ENCODE measurements at regions not wholly inside any gene's neighbourhood (a gene's known extent, or its start where the extent isn't known, plus 50 kb on each side); places are given as distances from the start of the nearest gene placed in this dataset.

DNA sequence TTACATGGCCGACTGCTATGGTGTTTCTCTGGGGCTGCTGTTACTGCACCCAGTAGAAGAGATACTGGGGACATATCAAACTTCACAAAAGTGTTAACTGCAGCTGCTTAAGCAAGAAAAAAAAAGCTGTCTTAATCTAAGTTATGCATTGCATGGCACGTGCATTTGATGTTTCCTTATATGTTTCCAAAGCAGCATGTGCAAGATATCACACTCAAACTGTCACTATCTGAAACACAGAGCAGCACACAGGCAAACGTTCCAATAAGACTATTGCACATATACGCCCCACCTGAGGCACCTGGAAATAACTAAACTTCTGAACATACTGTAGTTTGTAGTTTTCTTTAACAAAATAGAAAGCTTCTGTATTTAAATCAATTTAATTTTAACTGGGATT, 671.4 kb upstream of the ADGRL2 start:
- no peak for ATAC-seq

DNA sequence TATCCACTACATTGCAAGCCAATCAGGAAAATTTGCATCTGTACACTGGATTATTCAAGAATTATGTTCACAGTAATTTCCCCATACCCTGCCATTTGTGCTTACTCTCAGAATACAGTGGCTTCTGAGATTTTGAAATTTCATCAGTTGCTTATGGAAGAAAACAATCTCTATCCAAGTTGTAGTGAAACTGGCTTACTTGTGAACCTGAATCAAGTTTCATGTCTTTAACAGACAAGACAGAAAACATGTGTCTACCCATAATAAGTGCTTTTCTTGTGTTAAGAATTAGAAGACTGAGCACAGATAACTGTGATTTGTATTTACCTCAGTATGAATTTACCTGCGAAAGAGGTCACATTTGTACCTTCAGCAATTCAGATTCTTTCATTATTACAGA, 672.7 kb upstream of the ADGRL2 start:
- ATAC-seq, result no peak

DNA sequence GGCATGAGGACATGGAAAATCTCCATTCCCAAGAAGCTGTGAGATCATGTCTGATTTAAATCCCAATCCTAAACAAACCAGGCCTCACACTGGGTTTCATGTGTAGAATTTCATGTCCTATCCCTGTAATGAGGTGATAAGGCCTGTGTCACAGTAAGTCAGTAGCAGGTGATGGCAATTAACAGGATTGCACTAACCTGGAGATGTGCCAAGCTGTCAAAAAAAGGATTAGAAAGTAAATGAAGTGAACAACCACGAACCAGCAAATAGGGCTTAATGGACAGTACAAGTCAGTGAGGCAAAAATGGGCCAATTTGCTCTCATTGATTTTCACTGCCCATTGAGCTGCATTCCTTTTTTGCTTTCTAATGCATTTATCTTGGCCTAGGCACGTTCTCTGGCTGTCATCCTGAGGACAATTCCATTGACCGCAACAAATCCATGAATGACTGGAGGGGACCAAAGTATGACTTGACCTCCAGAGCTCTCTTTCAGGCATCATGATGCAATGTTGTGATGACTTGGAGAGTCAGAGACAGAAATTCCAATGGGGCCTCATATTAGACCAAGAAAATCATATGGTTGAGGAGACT, 673.6 kb upstream of the ADGRL2 start:
- ATAC-seq, result no peak

DNA sequence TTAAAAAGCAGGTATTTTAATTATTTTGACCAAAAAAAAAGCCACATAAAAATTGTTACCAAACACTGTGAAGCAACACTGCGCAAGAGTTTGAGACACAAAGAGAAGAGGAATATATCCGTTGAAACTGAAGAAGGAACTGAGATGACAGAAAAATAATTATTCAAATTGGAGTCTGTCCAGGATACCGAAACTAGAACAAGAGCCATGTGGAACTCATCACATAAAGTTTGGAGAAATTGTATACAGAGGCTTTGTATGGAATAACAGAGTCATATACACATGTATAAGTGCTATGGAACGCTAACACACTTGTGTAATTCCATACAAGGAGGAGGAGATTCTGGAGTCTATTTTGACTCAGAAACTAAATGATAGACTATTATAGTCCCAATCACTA, 675.1 kb upstream of the ADGRL2 start:
- no peak for ATAC-seq

DNA sequence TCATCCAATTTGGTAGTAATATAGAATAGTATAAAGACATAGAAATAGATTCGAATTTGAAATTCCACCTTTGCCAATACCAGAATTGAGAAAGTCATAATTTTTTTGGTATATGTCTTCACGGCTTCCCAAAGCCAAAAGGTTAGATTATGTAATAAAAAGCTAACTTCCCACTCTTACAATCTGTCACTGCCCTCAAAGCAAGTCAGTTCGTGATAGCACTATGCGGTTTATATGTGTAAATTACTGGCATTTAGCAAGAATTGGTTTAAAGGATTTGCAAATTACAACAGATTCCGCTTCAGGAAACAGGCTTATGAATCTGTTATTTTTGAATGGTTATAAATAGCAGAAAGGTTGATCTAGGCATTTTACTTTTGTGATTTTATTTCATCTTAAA, 679.4 kb upstream of the ADGRL2 start:
- no peak for ATAC-seq

DNA sequence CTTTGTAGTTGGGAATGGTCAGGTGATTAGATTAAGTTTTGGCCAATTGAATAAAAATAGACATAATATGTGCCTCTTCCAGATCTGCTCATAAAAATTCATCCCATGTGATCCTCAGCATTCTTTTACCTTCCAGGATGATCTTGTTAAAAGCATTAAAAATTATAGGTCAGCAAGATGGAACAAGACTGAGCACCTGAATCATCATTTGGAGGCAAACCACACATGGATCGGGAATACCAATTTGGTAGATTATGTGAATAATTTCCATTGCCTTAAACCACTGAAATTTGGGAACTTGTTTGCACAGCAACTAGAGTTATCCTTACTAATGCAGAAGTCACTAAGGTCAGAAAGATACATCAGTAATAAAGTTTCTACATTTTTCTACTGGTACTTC, 681.4 kb upstream of the ADGRL2 start:
- no peak for ATAC-seq

DNA sequence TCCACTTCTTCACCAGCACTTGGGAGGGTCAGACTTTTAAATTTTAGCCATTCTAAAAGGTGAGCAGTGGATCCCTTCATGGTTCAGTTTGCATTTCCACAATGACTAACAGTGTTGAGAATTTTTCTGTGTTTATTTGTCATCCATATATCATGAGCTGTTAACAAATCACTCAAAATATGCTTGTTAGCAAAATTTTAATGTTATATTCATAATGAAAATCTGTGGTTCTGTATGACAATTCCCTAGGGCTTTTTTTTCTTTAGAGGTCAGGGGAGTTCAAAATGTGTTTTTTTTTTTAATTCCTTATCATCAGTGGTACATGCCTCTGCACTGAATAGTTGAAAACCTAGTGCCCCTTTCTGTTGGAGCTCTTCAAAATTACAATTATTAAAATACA, 682.2 kb upstream of the ADGRL2 start:
- ATAC-seq, result no peak

DNA sequence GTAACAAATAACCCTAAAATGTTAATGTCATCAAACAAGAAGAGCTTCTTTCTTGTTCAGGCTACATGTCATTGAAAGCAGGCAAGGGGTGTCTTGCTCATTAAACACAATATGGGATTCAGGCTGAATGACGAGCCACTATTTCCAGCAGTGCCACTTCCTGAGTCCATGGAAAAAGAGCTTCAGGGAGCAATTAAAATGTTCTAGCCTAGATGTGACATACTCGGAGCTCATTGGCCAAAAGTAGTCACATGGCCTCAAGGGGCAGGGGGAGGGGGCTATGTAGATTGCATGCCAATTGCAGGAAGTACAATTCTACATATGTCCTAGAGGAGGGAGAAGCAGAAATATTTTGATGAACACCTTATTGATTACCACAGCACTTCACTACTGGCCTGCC, 685.3 kb upstream of the ADGRL2 start:
- ATAC-seq, result no peak

DNA sequence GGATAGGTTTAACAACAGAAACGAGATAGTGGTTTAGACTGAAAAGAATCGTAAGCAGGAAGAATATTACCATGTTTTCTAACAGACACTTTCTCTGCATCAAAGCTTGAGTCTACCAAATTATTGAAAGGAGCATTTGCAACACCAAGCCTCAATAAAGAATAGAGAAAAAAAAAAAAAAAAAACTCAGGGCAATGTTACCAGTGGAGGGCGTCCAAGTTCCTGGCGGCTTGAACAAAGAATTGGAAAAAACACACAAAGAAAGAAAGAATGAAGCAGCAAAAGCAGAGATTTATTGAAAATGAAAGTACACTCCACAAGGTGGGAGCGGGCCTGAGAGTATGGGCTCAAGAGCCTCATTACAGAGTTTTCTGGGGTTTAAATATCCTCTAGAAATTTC, 686.5 kb upstream of the ADGRL2 start:
- ATAC-seq, result no peak

DNA sequence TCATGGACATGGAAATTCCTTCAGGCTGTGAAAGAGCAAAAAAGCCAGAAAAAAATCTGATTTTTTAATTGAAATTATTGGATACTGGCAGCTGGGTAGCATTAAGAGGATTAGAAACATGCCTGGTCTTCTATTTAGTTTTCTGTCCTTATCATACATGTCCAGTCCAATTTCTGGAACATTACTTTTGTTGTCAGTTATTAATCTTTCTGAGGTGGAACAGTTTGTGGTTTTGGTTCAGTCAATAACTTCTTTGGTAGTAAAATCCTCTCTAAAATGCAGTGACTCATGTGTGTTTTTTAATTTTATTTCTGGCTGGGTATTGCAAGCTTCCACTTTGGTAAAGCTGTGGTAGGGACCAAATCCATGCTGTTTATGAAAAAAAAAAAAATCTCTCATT, 687.0 kb upstream of the ADGRL2 start:
- ATAC-seq, result no peak

DNA sequence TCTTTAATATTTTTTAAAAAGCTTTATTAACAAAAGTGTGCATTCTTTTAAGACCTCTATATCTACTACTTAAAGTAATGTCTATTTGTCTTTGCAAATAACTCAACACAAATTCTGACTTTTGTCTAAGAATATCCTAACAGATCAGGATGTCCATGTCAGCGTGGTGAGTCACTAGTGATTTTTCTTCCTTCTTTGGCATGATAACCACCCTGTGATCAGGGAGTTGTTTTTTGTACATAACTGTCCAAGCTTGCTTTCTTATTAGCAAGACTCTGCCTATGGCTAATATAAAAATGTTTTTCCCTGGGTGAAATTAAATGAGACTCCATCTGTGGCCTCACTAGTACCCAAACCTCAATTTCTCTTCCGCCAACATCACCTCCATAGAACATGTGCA, 688.9 kb upstream of the ADGRL2 start:
- ATAC-seq, result no peak

DNA sequence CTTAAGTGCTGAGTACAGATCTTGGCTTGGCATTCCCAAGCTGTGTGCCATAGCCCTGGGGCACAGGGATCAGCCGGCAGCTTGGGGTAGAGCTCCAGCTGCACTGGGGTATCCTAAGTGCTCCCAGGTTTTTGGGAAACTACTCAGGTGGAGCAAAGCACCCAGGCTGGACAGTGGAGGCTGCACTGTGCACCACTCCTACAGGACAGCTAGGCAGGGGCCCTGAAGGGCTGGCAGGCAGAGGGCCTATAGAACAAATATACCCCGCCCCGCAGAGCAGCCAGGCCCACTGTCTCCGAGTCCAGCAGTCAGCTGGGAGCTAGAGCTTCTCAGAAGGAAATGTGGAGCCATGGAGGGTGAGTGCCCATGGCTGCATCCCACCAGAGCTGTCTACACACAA, 691.7 kb upstream of the ADGRL2 start:
- ATAC-seq, result no peak

DNA sequence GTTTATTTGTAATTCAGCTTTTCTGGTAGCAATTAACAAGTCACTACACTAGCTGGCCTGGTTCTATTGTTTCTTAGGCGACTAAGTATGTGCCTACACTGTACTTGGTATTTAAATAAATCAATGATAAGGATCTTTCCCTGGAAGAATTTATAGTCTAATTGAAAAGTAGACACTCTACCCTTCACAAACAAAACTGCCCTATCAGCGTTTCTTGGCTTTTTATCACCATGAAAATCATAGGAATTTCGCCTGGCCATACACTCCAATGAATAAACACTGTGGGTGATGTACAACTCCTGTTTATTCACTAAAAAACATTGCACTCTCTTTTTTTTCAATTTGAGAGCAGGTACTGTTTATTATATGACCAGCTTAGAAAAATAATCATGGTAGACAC, 702.9 kb upstream of the ADGRL2 start:
- no peak for ATAC-seq

DNA sequence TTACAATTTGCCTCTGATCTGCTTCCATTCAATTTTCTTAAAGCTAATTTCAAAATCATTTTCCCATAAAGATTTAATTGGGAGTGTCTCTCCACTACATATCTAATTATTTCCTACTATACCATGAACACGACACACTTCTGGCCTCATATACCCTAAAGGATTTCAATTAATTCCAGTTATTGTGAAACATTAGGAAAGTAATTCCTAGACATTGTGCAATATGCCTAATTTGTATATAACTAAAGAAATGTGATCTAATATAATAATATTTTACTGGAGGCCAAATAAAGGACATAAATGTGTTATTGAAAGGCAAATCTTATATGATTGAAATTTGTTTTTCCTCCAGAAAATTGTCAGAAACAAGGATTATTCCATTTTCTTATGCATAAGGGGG, 727.2 kb upstream of the ADGRL2 start:
- ATAC-seq, result no peak

DNA sequence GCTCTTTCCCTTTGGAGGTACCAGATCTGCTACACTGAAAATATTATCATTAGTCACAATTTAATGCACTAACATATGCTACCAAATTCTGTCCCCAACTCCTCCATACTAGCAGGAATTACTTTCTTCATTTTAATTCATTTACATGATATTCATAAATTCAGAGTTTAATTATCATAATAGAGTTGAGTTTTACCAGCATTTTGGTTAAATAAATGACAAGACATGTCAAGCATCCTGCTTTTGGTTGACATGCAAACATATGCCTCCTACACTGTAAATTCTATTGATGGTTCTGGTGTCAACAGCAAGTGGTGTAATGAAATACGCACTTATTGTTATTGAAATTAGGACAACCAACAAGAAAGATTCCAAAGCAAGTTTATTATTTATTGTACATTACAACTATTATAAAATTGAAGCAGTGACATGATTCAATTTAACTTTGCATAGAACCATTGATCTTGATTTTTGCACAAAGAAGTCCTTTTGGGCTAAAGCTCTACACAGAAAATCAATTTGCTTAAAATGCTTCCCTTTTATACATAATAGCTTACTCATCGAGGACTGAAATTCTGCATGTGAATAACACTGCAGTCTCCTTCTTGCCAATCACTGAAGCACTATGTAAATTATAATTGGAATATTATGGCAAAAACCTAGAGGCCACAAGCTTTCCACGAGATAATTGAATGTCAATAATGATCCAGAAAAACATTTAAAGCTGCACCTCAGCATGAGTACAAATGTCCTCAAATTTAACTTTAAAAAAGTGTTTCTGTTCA, 728.6 kb upstream of the ADGRL2 start:
- ATAC-seq, result no peak

DNA sequence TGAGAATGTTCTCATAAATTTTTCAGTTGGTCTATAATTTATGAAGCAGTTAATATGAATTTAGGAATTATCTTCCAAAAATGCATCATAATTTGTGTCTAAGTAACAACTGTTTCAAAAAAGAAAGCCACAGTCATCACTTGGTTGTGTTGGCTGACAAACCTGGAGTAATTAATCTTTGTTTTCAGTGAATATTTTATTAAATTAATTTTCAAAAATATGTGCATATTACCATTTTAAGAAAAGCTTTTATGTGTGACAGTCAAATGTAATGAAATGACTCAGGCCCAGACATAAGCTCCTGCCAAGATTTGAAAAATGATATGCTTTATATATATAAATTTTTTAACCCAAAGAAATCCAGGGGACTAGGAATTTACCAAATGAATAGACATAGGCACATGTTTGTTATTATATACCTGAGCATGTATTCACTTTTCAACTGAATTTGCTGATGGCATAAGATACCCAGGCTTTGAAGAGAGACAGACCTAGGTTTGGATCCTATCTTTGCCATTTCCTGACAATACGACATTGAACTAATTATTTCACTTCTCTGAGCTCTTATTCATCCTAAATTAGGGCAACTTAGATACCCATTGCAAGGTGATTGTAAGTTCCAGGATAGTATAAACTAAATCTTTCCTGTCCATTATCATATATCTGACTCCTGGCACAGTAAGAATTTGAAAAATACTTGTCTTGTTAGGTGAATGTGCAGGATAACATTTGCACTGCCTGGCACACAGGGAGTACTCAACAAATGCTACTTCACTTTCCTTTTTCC, 729.5 kb upstream of the ADGRL2 start:
- ATAC-seq, result no peak

DNA sequence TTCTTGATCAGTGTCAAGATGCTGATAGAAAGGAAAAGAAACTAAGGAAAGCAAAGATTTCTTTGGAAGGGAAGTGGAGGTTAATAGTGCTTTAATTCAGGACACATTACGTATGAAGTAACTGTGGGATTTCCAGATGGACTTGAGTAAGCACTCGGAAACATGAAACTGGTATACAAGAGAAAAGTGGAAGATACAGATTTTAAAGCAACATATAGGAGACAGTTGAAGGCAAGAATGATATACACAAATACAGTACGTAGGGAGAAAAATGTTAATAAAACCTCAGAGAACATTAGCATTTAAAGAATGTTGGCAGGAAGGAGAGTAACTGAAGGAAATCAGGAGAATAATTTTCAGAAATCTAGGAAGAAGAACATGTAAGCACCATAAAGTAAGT, 730.9 kb upstream of the ADGRL2 start:
- no peak for ATAC-seq

DNA sequence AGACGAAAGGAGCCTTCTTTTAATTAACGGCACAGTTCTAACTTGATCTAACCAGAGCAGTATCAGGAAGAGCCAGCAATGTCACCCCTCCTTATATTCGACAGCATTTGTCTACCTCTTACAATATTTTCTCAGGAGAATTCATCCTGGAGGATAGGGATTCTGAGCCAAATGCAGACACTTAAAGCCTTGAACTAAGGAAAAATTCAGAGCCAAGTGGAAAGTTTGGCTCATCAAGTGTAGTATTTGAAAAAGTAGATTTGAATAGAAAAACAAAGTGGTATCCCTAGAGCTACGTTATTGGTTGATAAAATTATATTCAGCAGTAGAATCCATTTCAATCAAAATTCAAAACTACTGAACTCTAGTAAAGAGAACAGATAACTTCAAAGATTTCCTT, 732.0 kb upstream of the ADGRL2 start:
- ATAC-seq, result no peak

DNA sequence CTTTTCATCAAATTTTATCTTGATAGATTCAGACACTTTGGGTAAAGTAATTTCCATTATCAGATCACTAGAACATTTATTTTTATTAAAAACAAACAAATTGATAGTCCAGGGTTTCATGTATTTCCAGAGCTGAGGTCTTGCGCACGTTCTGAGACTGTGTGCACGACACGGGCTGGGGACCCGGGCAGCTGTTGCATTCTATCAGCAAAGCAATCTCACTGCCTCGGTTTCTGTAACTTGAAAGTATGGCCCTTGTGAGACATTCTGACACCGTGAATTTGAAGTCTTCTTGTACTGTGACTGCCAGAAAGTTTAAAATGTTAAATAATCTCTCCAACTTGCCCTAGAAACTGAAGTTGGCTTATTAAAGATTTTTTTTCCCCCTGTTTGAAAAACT, 746.9 kb upstream of the ADGRL2 start:
- no peak for ATAC-seq

DNA sequence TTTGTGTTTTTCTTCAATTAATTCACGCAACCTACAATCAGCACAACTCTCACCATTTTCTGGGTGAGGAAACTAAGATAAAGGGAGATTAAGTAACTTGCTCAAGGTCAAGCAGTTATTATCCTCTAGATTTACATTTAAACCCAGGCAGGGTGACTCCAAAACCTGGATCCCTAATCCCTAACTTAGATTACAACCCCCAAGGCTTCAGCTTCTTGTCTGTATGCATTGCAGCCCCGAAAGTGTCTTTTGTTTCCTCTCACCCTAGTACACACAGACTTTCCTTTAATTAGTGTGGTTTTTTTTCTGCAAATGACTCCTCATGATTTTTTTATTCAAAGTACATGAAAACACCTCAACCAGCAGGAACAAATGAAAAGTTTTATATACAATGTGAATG, 748.6 kb upstream of the ADGRL2 start:
- no peak for ATAC-seq

DNA sequence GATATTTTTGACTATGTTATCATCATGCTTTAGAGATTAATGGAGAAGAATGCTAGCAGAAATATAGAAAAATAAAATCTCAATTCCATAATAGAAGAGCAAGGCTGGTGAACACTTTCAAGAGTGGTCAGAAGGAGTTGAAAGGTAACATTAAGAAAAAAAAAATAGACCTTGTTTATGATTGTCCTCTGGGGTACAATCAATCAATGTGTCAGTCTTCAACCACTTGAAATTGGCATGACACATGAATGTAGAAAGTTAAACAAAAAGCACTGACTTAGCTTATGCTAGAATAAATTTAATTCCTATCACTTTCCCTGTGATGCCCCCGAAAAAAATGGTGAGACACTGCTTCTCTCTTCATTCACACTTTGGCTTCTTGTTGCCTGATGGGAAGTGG, 750.3 kb upstream of the ADGRL2 start:
- no peak for ATAC-seq

DNA sequence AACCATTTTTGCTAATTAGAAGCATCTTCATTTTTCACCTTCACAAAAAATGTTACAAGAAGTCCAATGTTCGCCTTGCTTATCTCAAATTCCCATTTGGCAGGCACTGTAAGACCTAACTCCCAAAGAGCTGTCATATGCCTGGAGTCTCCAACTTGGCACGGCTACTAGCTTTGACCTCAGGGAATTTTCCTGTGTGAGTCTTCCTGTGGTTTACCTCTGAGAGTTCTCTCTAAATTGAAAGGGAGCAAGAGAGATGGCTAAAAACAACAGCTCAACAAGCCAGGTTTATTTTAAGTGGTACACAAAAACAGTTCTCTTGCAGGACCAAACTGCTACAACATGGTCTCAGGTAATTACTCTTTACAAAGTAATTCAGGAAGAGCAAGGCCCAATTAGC, 756.0 kb upstream of the ADGRL2 start:
- ATAC-seq, result no peak

DNA sequence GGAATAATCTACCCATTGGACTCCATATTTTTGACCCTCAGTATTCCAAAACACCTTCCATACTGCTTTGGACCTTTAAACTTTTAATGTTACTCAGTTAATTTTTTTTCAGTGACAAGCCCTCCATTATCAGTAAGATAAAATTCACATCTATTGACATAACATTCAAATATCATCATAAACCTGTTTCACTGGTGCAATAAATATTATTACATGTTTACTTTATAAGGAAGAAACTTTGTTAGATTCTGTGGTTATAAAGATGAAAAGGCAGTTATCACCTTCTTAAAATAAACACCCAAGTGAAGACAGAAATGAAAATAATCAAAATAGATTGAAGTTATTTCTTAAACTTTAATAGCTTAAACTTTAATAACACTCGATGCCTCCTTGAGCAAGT, 758.5 kb upstream of the ADGRL2 start:
- ATAC-seq, result no peak

DNA sequence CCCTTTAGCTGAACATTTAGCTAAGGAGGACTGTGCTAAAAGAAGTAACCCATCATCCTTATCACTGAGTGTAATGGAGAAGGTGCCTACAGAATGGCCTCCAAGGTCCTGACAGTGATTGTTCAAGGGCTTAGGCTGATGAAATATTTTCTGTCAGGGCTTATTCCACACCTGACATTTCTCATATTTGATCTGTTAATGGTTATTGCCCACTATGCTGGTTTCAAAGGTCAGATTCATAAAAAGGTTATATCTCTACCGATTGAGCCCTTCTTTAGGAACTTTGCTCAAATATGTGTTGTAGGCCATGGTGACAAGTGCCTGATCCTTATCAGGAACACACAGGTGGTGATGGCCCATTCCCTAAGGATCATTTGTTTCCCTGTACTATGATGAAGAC, 766.4 kb upstream of the ADGRL2 start:
- ATAC-seq, result no peak
